HG03025 (cell line): ENCODE measurements at regions not wholly inside any gene's neighbourhood (a gene's known extent, or its start where the extent isn't known, plus 50 kb on each side); places are given as distances from the start of the nearest gene placed in this dataset.
"Not testable (repeated sequence)": the region's sequence is repeated elsewhere in the genome, so short reads cannot be mapped to it uniquely, and the experiment has no call there.

ENCODE experiments used
- ATAC-seq: cut with Tn5 transposase; IDR thresholded peaks from one replicate; pipeline ENCODE4 v1.9.1; 2021; ENCODE audit warnings: mild to moderate bottlenecking, moderate library complexity; ENCODE audit not compliant: unreplicated experiment, low FRiP score

DNA sequence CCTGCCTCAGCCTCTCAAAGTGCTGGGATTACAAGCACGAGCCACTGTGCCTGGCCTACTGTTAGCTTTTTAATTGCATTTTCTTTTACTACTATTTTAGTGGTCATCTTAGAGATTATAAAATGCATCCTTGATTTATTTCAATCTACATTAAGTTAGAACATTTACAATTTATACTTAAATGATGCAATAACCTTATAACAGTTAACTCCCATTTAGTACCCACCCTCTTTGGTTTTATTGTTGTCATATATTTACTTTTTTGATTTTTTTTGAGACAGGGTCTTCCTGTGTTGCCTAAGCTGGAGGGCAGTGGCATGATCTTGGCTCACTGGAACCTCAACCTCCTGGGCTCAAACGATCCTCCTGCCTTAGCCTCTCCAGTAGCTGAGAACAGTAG, 77.3 kb downstream of the PPCDC start:
- no peak for ATAC-seq

DNA sequence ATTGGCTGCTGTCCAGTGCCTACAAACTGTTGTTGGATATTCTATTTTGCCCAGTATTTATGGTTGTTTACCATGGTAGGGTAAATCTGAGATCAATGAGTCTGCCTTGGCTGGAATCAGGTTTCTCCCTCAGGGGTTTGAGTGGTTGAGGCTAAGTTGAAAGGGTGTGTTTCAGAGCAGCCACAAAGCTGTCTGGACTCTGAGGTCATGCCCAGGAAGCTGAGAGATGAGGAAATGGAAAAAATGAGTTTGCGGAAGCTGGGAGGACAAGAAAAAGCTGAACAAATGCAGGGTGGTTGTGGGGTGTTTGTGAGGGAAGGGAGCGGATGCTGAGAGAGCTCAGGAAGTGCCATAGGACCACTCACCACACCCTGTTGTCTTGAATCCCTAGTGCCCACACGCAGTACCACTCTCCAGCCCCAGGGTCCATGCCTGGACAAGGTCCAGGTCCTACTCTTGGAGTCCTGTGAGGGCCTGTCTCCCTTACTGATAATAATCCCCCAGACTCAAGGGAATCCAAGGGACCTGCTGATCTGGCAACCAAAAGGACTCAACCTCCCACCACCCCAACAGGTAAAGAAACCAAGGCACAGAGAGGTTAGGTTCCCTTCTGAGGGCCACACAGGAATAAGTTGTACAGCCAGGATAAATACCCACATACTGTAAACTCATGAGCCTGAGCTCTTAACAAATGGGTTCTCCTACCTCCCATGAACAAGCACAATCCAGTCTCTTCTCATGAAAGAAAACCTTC, 81.6 kb downstream of the PPCDC start:
- no peak for ATAC-seq

DNA sequence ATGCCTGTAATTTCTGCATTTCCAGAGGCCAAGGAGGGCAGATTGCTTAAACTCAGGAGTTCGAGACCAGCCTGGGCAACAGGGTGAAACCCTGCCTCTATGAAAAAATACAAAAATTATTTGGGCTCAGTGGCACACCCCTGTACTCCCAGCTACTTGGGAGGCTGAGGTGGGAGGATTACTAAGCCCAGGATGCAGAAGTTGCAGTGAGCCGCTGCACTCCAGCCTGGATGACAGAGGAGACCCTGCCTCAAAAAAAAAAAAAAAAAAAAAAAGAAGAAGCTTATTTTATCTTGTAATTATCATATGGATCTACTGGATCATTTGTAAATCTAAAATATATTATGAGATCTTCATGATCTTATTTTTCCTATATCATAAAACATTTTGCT, 84.1 kb downstream of the PPCDC start:
- ATAC-seq, result no peak

DNA sequence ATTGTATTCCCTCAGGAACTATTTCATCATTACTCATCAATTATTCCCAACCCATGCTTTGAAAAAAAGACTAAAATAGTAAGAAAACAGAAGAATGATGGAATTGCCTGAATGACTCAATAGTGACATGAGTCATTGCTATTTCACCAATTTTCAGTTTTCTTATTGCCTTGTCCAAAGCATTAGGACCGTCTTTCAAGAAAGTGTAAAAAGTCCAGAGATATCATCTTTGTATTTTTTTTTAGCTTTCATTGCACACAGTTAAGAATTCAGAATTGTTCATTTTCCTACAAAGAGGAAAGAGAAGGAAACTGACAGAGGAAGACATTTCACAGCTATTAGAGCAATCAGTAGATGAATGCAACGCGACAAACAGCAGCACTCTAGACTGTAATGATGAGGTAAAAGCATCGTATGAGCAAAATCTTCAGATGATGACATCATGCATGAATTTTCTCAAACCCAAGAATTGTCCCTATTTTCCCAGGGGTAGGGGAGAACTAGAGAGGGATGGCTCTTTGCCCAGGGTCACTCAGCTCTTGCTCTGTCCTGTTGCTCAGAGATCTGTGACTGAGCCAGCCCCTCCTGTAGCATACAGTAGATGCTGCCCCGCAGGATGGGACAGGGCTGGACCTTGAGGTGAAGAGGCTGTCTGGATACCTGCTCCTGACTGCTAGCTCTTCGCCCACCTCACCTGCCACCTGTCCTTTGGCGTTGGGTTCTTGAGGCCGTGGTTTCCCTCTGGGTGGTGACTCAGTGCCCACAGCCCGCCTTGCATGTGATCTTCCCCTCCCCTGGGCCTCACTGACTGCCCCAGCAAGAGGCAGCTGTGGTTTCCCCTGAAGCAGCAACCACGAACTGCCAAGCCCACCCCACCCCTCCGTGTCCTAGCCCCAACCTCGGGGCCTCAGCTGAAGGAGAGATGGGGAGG, 84.8 kb downstream of the PPCDC start:
- ATAC-seq, result no peak

- ATAC-seq, result no peak
Observed at GRCh38 chr15:75109021-75109735, 85.8 kb downstream of the PPCDC start.

DNA sequence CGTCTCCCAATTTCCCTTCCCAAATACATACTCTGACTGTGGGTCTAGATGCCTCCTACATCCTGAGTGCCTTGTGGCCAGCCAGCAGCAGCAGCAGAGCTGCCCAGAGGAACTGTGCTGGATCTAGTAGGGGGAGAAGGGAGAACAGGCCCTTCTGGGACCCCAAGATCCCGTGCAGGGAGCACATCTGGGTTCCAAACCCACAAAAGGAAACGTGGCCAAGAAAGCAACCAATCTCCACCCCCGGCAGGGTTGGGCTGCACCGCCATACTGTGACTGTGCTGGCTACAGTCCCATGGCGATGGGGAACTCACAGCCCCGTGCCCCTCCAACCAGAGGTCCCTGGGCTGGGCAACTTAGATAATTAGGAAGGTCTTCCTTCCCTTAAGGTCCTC, 86.3 kb downstream of the PPCDC start:
- ATAC-seq, result no peak

GRCh38 chr15:75112278-75112847, 89.0 kb downstream of the PPCDC start:
- no peak for ATAC-seq

DNA sequence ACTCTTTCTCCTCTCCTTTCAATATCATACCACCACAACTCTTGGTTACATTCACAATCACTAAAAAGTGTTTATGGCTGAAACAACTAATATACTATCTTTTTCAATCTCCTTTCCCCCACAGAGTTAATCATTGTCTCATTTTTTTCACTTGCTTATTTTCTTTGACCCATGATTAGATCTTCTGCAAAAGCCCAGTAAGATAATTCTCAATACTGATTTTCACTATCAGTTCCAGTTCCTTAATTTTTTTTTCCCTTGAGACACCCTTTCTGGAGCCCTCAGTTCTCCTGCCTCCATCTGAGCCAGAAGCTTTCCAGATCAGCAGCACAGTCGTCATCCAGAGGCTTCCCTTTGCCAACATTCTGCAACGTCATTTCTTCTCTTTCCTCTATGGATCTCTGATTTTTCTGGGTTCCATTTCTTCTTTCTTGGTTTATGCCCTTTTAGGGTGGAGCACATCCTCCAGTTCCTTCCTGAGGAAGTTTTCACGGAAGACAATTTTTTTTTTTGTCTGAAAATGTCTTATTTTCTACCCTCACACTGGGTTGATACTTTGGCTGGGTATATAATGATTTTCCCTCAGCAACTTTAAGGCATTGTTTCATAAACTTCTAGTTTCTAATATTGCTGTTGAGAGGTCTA, 88.7 kb upstream of the C15orf39 start:
- peak; percentile 68 for ATAC-seq

DNA sequence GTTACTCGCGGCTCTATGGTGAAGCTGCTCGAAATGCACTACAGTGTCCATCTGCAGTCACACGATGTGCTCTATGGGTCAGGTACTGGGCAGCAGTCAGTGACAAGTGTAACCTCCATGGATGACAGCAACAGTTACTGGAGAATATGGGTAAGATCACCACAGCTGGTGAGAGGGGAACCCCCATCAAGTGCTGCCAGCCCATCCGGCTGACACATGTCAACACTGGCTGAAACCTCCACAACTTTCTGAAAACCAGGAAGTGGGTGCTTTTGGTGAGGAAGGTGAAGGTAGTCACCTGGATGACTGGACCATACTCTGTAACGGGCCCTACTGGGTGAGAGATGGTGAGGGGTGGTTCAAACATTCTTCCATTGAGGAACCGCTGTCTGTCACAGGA, 87.4 kb upstream of the C15orf39 start:
- ATAC-seq, result no peak

DNA sequence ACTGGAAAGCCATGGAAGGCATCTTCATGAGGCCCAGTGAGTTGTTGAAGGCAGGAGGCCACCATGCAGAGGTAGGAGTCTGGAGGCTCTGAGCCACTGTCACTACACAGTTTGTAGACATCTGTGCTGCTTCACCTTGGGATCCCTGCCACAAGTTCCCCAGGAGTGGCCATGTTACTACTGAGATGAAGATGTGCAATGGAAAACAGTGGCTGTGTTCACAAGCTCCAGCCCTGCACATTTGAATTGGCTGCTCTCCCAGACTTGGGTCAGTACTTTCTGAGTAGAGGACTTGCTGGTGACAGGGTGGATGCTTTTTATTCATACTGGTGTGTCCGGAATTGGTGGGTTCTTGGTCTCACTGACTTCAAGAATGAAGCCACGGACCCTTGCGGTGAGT, 86.9 kb upstream of the C15orf39 start:
- no peak for ATAC-seq

GRCh38 chr15:75115411-75115913, 86.2 kb upstream of the C15orf39 start:
- ATAC-seq, result not testable (repeated sequence)

DNA sequence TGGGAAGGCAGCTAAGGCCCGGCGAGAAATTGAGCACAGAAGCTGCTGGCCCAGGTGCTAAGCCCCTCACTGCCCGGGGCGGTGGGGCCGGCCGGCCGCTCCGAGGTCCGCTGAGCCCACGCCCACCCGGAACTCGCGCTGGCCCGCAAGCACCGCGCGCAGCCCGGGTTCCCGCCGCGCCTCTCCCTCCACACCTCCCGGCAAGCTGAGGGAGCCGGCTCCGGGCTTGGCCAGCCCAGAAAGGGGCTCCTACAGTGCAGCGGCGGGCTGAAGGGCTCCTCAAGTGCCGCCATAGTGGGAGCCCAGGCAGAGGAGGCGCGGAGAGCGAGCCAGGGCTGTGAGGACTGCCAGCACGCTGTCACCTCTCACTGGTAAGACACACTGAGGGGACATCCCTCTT, 85.5 kb upstream of the C15orf39 start:
- not testable (repeated sequence) for ATAC-seq

- ATAC-seq, result no peak
Observed at GRCh38 chr15:75117993-75118392, 83.7 kb upstream of the C15orf39 start.

DNA sequence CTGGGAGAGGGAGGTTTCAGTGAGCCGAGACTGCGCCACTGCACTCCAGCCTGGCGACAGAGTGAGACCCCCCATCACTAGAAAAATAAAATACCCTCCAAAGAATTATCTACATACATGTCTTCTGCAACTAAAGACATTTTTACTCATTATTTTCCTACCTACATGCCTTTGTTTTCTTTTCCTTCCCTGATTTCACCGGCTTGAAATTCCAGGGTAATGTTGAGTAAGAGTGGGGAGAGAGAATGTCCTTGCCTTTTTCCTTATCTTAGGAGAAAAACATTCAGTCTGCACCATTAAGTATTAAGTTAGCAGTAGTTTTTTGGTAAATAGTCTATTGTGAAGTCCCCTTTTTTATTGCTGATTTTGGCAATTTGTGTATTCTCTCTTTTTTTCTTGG, 82.4 kb upstream of the C15orf39 start:
- not testable (repeated sequence) for ATAC-seq

- no peak for ATAC-seq
Observed at GRCh38 chr15:75121491-75121890, 80.2 kb upstream of the C15orf39 start.

DNA sequence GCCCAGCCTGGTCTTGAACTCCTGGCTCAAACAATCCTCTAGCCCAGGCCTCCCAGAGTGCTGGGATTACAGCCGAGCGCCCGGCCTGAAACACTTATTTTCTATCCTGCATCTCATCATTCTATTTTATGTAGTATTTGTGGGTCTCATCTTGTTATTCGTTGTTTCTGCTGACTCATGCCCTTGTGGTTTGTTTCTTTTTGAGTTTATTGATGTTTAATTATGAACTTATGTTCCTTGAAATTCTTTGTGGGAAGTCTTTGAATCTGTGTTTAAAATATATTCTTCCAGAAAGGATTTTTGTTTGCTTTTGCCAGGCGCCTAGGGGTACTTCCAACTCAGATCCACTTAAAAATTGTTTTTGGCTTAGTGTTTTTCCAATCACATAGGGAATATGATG, 78.3 kb upstream of the C15orf39 start:
- no peak for ATAC-seq

DNA sequence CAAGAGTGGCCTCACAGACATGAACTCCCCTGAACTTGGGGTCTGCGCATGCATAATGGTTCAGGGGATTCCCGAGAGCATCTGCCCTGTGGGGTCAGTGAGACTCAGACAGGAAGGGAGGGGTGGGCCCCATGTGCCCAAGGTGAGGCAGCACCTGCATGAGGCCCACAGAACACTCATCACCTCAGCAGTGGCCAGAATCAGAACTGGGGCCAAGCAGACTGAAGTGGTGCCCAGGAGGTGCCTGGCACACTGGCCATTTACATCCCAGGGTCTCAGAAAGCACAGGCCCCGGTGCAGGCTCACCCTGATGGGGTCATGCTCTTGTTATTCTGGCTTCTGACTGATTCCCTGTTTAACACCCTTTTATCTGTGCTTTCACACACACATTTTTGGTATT, 77.4 kb upstream of the C15orf39 start:
- ATAC-seq, result not testable (repeated sequence)

DNA sequence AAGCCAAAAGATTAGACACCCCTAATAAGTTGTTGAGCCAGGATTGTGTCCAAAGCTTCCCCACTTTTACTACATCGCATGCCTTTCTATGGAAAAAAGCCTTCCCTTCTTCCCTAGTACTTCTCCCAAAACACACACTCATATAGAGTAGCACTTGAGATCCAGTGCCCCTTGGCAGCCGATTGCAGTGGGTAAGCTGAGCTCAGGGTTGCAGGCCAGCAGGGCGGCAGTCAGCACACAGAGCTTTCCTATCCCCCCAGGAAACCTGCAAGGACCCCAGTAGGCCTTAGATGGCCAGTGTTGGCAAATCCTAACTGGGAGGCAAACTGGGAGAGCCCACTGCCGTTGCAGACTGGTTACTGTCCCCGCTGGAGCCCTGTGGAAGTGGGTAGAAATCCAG, 75.7 kb upstream of the C15orf39 start:
- ATAC-seq, result no peak

DNA sequence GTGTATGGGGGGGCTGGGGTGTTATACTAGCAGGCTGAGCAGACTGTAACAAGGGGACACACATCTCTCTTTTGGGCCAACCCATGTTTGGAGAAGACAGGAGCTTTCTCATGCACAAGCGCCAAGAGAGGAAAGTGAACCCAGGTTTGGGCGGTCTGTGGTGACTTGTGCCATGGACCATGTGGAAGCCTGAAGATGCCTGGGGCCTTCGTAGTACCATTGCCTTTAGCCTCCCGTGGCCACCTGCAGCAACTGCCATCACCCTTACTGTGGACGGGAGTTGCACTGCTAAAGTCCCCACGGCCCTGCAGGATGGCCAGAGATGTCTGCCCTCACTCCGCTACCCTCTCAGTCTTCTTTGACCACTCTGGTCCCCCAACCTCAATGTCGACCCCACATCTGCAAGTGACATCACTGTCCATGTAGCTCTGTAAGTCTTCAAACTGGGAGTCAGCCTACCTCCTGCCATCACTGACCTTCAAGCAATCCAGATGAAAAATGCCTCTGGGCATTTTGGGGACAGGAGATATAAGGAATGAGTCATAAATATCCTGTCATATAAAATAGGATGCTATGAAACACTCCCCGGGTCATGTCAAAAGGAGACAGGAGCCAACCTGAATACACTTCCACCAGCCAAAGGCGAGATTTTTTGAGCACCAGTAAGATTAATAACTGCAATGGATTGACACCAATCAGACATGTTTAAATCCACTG, 74.7 kb upstream of the C15orf39 start:
- no peak for ATAC-seq
